ENCODE measurements at regions not wholly inside any gene's neighbourhood (a gene's known extent, or its start where the extent isn't known, plus 50 kb on each side); places are given as distances from the start of the nearest gene placed in this dataset.
"Not testable (repeated sequence)": the region's sequence is repeated elsewhere in the genome, so short reads cannot be mapped to it uniquely, and the experiment has no call there.

GRCh38 chr4:186871856-186872255, 148.2 kb upstream of the FAT1 start:
- Histone ChIP-seq H3K36me3 (no peaks in the 10 kb centered on the region), H3K9me3 (no peaks in the 10 kb centered on the region), H3K27me3 (no peaks in the 10 kb centered on the region), H3K4me1 (no peaks in the 10 kb centered on the region), H3K4me3 (ENCODE audit: low read depth, low read length) (no peak overlapping the region)
- no peak for DNase-seq
- no peak for TF ChIP-seq CTCF (IDR thresholded peaks at IDR 0.05; ENCODE audit: low read depth, low read length)

- not testable (repeated sequence) for H3K27me3 ChIP-seq; DNase-seq; H3K36me3 ChIP-seq; H3K9me3 ChIP-seq; H3K4me1 ChIP-seq; H3K4me3 ChIP-seq (ENCODE audit: low read depth, low read length)
These were observed 149.4 kb upstream of the FAT1 start for GRCh38 chr4:186873095-186873494.

- TF ChIP-seq CTCF (IDR thresholded peaks at IDR 0.05; ENCODE audit: low read depth, low read length) = no peak
These were observed 151.8 kb upstream of the FAT1 start for GRCh38 chr4:186875476-186875875.

GRCh38 chr4:186876961-186877626, 153.4 kb upstream of the FAT1 start:
- Histone ChIP-seq H3K4me3 (ENCODE audit: low read depth, low read length) (no peak overlapping the region), H3K27me3 (no peaks in the 10 kb centered on the region), H3K36me3 (no peaks in the 10 kb centered on the region), H3K4me1 (no peaks in the 10 kb centered on the region), H3K9me3 (no peaks in the 10 kb centered on the region)
- no peak for TF ChIP-seq CTCF (IDR thresholded peaks at IDR 0.05; ENCODE audit: low read depth, low read length)
- DNase-seq = no peak

More at GRCh38 chr4:186875476-186875875, 151.8 kb upstream of the FAT1 start:
- Histone ChIP-seq H3K4me1 (no peaks in the 10 kb centered on the region), H3K9me3 (no peaks in the 10 kb centered on the region), H3K27me3 (no peaks in the 10 kb centered on the region), H3K4me3 (ENCODE audit: low read depth, low read length) (no peak overlapping the region), H3K36me3 (no peaks in the 10 kb centered on the region)
- no peak for DNase-seq

- no peaks in the 10 kb centered on the region for H3K36me3 ChIP-seq
- no peaks in the 10 kb centered on the region for H3K27me3 ChIP-seq
- no peaks in the 10 kb centered on the region for H3K4me1 ChIP-seq
- H3K9me3 ChIP-seq = no peaks in the 10 kb centered on the region
- H3K4me3 ChIP-seq (ENCODE audit: low read depth, low read length) = no peak overlapping the region
- no peak for TF ChIP-seq CTCF (IDR thresholded peaks at IDR 0.05; ENCODE audit: low read depth, low read length)
- no peak for DNase-seq
These were observed 154.6 kb upstream of the FAT1 start for GRCh38 chr4:186878203-186878776.

- H3K36me3 ChIP-seq = no peaks in the 10 kb centered on the region
- H3K9me3 ChIP-seq = no peaks in the 10 kb centered on the region
- TF ChIP-seq CTCF (IDR thresholded peaks at IDR 0.05; ENCODE audit: low read depth, low read length) = no peak
- DNase-seq = no peak
- no peak overlapping the region for H3K4me3 ChIP-seq (ENCODE audit: low read depth, low read length)
- no peaks in the 10 kb centered on the region for H3K27me3 ChIP-seq
- no peaks in the 10 kb centered on the region for H3K4me1 ChIP-seq
These were observed 158.0 kb upstream of the FAT1 start for GRCh38 chr4:186881521-186882220.

Data from BE2C (cell line).